C1 segment of cervical spinal cord (tissue), 14 donors: ENCODE measurements at regions not wholly inside any gene's neighbourhood (a gene's known extent, or its start where the extent isn't known, plus 50 kb on each side); places are given as distances from the start of the nearest gene placed in this dataset.
"Not testable (repeated sequence)": the region's sequence is repeated elsewhere in the genome, so short reads cannot be mapped to it uniquely, and the experiment has no call there.

ENCODE experiments used
- DNase-seq, 14 donors: peaks; one replicate each; lab custom pipeline; 2025; lab: John Stamatoyannopoulos, UW

- DNase-seq, result no peak
Observed at GRCh38 chr10:106082865-106083264, 1081.6 kb downstream of the SORCS1 start.

GRCh38 chr10:106078895-106079576, 1085.5 kb downstream of the SORCS1 start:
- DNase-seq, result no peak

DNA sequence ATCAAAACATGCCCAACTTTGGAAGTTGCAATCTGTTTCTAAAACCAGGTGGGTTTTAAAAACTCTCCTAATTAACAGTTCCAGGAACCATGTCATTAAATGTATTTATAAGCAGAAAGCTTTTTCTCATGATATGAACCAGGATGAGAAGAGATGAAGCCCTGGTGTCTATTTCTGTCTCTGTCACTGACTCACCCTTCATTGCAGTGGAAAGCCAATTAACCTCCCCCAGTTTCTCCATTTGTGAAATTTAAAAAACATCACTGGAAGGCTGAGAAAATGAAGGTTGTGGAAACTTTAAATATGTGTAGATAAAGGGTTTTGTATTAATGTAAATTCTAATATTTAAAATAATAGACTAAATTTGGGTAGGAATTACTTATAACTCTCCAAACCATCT, 1088.0 kb downstream of the SORCS1 start:
- no peak for DNase-seq

DNA sequence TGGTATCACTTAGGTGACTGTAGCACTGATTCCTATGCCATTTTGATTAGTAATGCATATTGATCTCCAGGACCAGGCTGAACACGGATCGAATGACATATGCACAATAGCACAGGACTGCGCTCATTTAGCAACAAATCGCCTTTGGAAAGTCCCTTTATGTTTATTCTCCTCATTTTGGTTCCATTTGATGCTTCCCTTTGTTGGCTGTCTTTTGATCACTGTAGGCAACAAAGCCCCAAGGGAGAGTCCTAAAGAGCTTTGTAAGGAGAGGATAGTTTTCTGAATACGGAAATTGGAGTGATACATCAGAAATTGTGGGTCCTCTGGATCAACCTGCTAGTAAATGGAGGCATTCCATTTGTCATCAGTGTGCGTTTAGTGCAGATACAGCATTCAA, 1111.4 kb downstream of the SORCS1 start:
- no peak for DNase-seq

GRCh38 chr10:106044503-106044902, 1120.0 kb downstream of the SORCS1 start:
- DNase-seq, result no peak

- DNase-seq, result no peak
Observed at GRCh38 chr10:106043863-106044262, 1120.6 kb downstream of the SORCS1 start.

GRCh38 chr10:106038246-106038645, 1126.3 kb downstream of the SORCS1 start:
- DNase-seq, result no peak

DNA sequence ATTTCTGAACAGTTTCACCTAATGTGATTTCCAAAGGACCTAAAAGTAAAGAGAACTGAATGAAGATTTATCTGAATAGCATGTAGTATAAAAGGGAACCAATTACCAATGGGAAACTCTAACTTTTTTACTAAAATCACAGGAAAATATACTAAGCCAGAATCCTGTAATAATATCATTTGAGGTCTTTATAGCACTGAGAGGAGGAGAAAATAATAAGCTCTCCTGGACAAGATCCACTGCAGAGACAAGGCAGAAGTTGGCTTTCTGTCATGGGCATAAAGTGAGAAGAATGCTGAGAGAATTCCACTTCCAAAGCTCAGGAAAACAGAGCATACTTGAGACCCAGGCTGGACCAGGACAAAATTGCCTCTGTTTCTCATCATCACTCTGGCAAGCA, 1131.4 kb downstream of the SORCS1 start:
- DNase-seq, result no peak

DNA sequence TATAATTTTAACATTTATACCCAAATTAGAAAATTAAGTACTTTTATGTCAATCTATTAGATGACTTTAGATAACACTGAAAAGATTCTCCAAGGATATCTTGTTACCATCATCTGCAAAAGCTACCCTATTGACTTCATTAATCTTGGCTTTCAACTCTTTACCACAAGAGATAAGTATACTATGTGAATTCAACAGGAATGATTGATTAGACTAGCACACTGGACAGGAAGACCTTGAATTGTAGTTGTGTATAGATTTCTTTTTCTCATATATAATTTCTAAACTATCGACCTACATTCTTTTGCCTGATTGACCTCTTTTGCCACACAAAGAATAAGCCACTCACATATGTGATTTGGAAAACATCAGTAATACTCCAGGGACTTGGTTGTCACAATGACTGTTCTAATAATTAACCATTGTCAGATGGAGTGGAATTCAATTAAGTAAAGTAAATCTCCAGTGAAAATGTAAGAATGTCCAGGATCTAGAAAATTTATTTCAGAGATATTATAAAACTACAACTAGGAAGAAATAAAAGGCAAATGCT, 1132.0 kb downstream of the SORCS1 start:
- no peak for DNase-seq

DNA sequence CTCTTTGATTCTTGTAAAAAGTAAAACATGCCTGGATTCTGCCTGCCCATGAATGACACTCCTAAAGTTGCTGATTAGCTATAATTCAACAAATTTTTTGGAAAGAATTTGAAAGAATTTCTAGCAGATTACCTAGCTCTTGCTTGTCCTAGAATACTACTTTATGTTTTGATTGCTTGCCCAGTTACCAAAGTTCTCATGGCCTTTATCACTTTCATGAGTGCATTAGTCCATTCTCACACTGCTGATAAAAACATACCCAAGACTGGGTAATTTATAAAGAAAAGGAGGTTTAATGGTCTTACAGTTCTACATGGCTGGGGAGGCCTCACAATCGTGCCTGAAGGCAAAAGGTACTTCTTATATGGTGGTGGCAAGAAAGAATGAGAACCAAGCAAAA, 1137.3 kb downstream of the SORCS1 start:
- no peak for DNase-seq

DNA sequence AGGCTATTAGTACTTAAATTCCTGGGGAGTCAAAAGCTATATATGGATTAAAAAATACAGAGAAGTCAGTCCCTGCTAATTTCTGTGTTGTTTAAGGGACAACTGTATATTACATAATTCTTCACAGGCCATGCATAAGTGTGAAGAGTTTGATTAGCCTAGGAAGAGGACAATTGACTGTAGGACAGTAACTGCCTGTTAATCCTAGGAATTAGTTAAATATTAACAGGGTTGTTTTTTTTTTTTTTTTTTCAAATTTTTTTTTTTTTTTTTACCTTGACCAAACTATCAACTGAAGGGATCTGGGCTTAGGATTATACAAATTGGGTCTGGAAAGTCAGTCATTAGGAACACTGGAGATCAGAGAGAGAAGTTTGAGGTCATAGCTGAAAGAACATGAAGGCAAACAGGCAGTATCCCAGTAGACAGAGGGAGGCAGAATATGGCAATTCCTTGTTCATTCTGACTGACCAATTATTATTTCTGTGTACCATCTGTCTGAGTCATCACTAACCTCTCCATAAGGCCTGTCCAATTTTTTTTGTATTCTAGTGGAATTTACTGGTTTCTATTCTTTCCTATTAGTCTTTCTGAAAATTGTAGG, 1139.2 kb downstream of the SORCS1 start:
- DNase-seq, result no peak

DNA sequence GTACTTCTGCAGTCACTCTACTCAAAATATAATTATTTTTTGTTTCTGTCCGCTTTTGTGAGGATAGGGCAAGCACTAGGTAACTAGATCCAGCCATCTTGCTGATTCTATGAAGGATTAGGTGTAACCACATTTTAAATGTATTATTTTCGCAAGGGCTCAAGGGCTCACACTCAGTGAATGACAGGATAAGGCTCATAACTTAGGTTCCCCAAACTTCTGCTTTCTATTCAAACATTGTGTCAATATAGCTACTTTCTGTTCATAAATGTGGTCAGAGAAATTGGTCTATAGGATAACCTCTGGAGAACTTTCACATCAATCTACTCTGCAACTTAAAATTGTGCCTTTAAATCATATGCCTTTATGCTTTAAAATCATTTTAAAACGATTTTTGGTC, 1141.2 kb downstream of the SORCS1 start:
- DNase-seq, result no peak

DNA sequence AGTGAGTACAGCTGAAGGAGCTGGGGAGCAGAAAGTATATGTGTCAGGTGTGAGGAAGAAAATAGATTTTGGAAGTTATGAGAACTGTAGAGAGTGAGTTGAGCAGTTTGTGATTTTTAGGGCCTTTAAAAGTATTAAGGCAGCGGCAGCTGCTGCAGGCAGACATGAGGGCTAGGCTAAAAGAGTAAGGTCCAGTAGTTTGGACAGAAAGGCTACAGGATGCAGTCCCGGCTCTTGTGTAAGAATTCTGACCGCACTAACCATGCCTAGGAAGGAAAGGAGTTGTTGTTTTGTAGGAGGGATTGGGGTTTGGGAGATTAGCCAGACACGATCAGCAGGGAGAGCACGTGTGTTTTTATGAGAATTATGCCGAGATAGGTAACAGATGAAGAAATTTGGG, 1144.9 kb downstream of the SORCS1 start:
- not testable (repeated sequence) for DNase-seq

GRCh38 chr10:106015369-106016199, 1148.9 kb downstream of the SORCS1 start:
- not testable (repeated sequence) for DNase-seq

DNA sequence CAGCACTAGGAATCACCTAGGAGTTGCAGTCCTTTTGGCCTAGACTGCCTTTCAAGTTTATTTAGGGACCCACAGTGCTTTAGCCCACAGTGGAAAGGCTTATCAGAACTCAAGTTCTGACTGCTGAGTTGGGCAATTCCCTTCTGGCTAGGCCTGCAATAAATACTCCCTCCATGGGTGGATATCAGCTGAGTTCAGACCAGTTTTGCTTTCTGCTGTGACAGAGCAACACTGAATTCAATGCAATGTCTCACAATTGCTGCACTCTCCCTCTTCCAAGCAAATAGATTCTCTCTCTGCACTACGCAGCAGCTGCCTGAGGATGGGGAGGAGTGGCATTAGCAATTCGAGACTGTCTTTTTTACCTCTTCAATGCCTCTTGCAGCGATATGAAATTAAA, 1153.3 kb downstream of the SORCS1 start:
- DNase-seq, result no peak

DNA sequence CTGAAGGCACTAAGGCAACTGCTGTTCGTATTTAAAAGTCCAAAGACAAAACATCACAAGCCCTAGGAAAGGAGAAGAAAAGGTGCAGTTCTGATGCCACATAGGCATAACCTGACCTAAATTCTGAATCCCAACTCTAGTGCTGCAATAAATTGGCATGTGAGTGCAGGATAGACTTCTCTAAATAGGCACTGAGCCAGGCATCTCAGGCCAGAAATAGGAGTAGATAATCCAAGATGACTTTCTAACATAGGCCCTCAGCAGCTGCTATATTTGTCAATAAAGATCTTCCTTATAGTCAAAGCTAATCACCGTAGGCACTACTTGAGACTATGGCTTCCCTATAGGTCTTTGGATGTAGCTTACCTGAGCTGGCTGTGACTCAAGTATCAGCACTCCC, 1163.8 kb downstream of the SORCS1 start:
- no peak for DNase-seq

DNA sequence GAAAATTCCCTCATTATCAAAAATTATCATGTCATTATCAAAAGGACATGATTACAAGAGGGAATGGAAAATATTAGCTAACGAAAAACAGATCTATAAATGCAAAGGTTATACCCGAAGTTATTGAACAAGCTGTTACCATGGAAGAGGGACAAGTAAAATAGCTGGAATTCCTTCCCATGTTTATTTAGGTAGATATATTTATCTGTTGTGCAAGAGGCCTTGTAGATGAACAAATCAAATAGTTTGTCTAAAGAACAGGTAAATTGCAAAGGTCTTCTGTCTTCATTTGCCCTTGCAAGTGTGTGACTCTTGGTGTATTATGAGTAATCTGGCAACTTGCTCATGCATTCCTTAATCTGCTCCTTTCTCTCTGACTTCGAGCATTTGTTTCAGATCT, 1170.9 kb downstream of the SORCS1 start:
- no peak for DNase-seq

DNA sequence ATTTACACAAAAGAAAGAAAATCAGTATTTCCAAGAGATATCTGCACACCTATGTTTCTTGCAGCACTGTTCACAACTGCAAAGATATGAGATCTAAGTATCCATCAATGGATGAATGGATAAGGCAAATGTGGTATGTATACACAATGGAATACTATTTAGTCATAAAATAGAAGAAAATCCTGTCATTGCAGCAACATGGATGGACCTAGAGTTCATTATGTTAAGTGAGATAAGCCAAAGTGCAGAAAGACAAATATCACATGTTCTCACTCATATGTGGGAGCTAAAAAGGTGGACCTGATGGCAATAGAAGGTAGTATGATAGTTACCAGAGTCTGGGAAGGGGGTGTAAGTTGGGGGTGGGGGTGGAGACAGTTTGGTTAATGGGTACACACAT, 1171.6 kb downstream of the SORCS1 start:
- DNase-seq, result no peak

DNA sequence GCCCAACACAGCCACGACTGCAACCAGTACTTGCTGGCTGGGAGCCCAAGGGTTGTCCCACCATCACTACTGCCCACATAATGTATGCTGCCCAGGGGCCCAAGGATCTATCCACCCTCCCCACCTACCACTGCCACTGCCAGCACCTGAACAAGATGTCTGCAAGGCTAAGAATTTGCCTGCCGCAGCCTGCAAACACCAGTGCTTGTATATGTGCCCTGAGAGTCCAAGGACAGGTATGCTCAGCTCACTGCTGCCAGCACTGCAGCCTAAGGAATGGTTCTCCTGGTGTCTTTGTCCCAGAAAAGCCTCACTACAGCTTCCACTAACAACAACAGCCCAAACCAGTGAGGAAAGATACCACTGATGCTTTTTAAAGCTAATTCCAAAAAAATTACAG, 1174.0 kb downstream of the SORCS1 start:
- no peak for DNase-seq

GRCh38 chr10:105989995-105990394, 1174.5 kb downstream of the SORCS1 start:
- no peak for DNase-seq

DNA sequence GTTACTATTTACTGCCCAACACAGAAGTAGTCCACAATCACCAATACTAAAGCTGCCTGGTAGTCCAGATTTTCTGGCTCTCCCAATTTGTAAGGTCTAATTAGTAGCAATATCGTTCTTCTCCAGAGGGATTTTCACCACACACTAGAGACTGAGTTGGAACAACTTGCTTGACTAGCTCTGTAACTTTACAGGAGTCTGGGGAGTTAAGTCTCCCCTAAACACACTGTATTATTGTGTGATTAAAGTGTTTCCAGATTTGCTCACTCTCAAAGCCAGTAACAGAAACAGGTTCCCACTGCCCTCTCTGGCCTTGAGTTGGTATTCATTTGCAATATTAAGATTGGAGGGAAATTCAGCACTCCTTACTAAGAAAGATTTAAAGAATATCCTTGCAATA, 1175.7 kb downstream of the SORCS1 start:
- DNase-seq, result no peak

DNA sequence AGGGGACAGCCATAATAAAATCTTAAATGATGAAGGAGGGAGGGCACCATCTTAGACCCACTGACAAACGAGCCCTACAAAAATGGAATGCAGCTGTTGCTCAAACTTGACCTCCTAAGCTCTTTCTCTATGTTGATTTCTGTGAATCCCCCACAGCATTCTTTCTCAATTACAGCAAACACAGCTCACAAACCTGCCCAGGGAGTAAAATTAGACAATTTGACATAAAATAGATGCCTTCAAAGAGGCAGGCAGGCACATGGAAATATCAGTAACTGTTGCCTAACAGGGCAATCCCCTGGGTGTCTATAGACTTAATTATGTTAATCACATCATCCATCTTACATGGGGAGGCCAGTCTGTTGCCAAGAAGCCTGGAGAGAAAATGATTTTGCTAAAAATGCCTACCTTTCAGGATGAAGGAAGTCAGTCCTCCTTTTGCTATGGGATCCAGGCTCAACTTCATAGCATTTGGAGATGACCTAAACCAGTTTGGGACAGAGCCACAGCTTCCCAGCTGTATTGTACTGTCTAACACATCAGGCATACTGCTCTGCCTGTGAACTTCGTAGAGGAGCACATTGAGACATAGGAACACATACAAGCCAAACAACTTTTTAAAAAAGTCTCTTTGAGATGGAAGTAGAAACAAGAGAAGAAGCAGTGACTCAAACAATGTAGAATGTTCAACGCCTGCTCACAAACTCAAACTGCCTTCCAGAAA, 1177.4 kb downstream of the SORCS1 start:
- no peak for DNase-seq
